ENCODE measurements at regions not wholly inside any gene's neighbourhood (a gene's known extent, or its start where the extent isn't known, plus 50 kb on each side); places are given as distances from the start of the nearest gene placed in this dataset.

- no peak for TF ChIP-seq CTCF (IDR thresholded peaks at IDR 0.05)
- TF ChIP-seq POLR2A (IDR thresholded peaks at IDR 0.05) = no peak
Observed at GRCh38 chr13:31081316-31081715, 80.4 kb downstream of the HSPH1 start.
